ENCODE measurements at regions not wholly inside any gene's neighbourhood (a gene's known extent, or its start where the extent isn't known, plus 50 kb on each side); places are given as distances from the start of the nearest gene placed in this dataset.

- no peak for DNase-seq
Observed at GRCh38 chr10:104577163-104577562, 63.9 kb upstream of the SORCS3 start.

GRCh38 chr10:104577861-104578521, 63.1 kb upstream of the SORCS3 start:
- no peak for DNase-seq

- DNase-seq = no peak
Observed at GRCh38 chr10:104578671-104579070, 62.4 kb upstream of the SORCS3 start.

- no peak for DNase-seq
Observed at GRCh38 chr10:104579136-104579535, 62.0 kb upstream of the SORCS3 start.

- no peak for DNase-seq
Observed at GRCh38 chr10:104580321-104580720, 60.8 kb upstream of the SORCS3 start.

GRCh38 chr10:104580774-104581675, 60.1 kb upstream of the SORCS3 start:
- DNase-seq = peak; percentile 83

GRCh38 chr10:104581884-104582601, 59.0 kb upstream of the SORCS3 start:
- DNase-seq = no peak

- no peak for DNase-seq
Observed at GRCh38 chr10:104582602-104582951, 58.5 kb upstream of the SORCS3 start.

GRCh38 chr10:104582966-104583365, 58.1 kb upstream of the SORCS3 start:
- DNase-seq = no peak

GRCh38 chr10:104584541-104584940, 56.5 kb upstream of the SORCS3 start:
- no peak for DNase-seq

- no peak for DNase-seq
Observed at GRCh38 chr10:104587751-104588150, 53.3 kb upstream of the SORCS3 start.

GRCh38 chr10:104589431-104589830, 51.7 kb upstream of the SORCS3 start:
- no peak for DNase-seq

GRCh38 chr10:104589871-104590270, 51.2 kb upstream of the SORCS3 start:
- no peak for DNase-seq
